ENCODE measurements at regions not wholly inside any gene's neighbourhood (a gene's known extent, or its start where the extent isn't known, plus 50 kb on each side); places are given as distances from the start of the nearest gene placed in this dataset.

DNA sequence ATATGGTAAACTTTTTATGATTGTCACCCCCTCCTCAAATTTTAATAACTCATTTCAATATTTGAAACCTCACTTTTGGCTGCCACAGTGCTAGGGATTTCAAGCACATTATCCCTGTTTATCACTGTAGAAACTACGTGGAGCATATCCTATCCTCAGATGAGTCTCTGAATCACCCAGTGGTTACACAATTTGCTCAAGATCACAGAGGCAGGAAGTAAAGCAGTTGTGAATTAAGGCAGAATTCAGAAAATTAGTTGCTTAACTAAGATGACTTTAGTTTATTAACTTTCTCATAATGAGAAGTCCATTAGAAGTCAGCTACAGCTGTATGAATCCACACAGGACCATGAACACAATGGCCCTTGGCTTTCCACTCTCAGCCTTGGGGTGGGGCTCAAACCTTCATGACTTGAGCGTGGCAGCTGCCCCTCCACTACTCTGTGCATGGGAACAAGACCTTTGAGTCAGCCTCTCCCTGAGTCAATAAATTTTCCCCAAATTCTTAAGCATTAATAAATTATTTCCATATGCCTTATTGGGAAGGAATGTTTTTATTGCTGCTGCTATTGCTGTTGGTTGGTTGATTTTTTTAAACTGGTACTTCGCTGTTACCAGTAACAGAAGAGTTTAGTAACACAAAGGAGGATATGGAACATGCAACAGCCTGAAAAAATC lies 369.0 kb downstream of the CBLN2 start:
- Histone ChIP-seq H3K4me3 (ENCODE audit: insufficient read length, low read depth) (no peak overlapping the region), H3K9ac (ENCODE audit: insufficient read length, low read depth) (no peak overlapping the region), H3K27me3 (ENCODE audit: insufficient read depth, insufficient read length) (no peaks in the 10 kb centered on the region), H3K36me3 (ENCODE audit: insufficient read depth, insufficient read length, low read length) (no peaks in the 10 kb centered on the region), H3K9me3 (ENCODE audit: insufficient read depth, low read length) (no peaks in the 10 kb centered on the region), H3K4me1 (ENCODE audit: insufficient read depth, insufficient read length) (no peaks in the 10 kb centered on the region)
- DNase-seq (ENCODE audit: low read depth, low spot score) = no peak
- no peak for TF ChIP-seq ZNF274 (IDR thresholded peaks at IDR 0.05; ENCODE audit: low read depth, low read length)

DNA sequence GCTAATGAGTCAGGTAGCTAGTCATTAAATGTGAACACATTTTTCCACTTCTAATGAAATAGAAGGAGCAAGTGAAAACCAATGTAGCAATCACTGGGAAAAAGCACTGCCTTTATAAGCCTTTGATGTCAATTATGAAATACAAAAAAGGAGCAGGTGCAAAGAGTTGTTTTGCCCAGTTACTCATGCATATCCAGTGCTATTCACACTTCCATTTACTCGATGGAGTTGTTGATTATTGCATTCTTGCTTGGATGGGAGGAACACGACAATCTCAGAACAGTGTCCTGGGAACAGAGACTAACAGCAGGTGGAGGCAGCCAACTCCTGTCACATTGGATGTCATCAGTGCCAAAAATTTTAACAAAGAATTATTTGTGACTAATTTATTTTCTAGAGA lies 372.5 kb downstream of the CBLN2 start:
- TF ChIP-seq YY1 (IDR thresholded peaks at IDR 0.05; ENCODE audit: insufficient read depth, insufficient read length) = no peak
- no peak for TF ChIP-seq SUZ12 (IDR thresholded peaks at IDR 0.05; ENCODE audit: extremely low read depth, insufficient read depth, insufficient read length)
- no peak for TF ChIP-seq ZNF274 (IDR thresholded peaks at IDR 0.05; ENCODE audit: low read depth, low read length)
- H3K36me3 ChIP-seq (ENCODE audit: insufficient read depth, insufficient read length, low read length) = no peaks in the 10 kb centered on the region
- no peaks in the 10 kb centered on the region for H3K27me3 ChIP-seq (ENCODE audit: insufficient read depth, insufficient read length)
- no peak for DNase-seq (ENCODE audit: low read depth, low spot score)
- no peaks in the 10 kb centered on the region for H3K4me1 ChIP-seq (ENCODE audit: insufficient read depth, insufficient read length)
- no peak overlapping the region for H3K4me3 ChIP-seq (ENCODE audit: insufficient read length, low read depth)
- H3K9me3 ChIP-seq (ENCODE audit: insufficient read depth, low read length) = no peaks in the 10 kb centered on the region
- H3K9ac ChIP-seq (ENCODE audit: insufficient read length, low read depth) = no peak overlapping the region

DNA sequence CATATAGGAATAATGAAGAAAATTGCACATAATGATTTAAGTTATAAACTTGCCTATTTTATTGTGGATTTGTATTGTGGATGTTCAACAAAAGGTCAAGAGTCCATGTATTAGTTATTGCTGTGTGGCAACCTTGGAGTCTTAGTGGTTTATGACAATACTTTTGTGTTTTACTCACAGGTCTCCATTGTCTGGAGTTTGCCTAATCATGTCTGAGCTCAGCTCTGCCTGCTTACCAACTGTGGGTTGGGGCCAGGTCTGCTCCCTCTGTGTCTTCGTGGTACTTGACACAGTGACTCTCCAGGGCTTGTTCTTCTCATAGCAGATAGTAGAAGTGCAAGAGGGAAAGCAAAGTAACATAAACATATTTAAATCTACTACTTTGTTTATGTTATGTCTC lies 382.5 kb downstream of the CBLN2 start:
- TF ChIP-seq SUZ12 (IDR thresholded peaks at IDR 0.05; ENCODE audit: extremely low read depth, insufficient read depth, insufficient read length) (no peak), ZNF274 (IDR thresholded peaks at IDR 0.05; ENCODE audit: low read depth, low read length) (no peak), YY1 (IDR thresholded peaks at IDR 0.05; ENCODE audit: insufficient read depth, insufficient read length) (no peak)
- Histone ChIP-seq H3K9ac (ENCODE audit: insufficient read length, low read depth) (no peak overlapping the region), H3K27me3 (ENCODE audit: insufficient read depth, insufficient read length) (no peaks in the 10 kb centered on the region), H3K36me3 (ENCODE audit: insufficient read depth, insufficient read length, low read length) (no peaks in the 10 kb centered on the region), H3K4me1 (ENCODE audit: insufficient read depth, insufficient read length) (no peaks in the 10 kb centered on the region), H3K4me3 (ENCODE audit: insufficient read length, low read depth) (no peak overlapping the region), H3K9me3 (ENCODE audit: insufficient read depth, low read length) (no peaks in the 10 kb centered on the region)
- no peak for DNase-seq (ENCODE audit: low read depth, low spot score)

DNA sequence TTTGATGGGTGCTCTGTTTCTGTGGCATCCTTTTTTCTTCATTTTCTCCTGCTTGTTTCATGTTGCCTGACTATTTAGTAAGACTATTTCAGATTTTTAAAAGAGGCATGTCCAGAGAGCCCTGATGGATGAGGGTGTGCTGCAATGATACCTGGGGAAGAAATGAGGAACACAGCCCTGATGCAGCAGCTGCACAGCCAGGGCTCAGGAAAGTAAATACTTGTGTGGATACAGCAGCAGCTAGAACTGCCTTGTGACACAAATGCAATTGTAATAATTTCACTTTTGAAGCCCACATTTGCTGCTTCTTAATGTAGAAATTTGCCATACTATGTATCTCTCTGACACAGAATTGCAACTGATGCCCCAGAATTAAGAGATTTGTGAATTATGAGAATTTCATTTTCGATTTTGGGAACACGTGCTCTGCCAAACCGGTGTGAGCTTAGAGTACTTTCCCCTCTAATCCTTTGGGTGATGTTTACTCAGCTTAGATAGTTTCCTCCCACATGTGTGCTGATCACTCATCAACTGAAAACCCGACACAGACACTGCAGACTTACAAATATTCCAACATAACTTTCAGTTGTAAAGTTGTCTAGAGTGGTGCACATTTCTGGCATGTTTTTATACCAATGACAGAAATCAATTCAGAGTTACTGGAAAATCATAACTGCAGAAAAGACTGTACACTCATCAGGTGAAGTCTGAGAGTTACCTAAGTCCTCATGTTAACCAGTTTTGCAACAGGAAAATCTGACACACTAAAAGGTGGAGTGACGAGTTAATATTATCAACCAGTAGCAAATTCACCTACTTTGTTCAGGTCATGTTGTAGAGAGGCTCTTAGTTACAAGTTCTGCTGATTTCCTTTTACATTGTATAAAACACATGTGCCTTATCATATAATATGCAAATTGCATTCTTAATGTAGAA lies 383.4 kb downstream of the CBLN2 start:
- H3K36me3 ChIP-seq (ENCODE audit: insufficient read depth, insufficient read length, low read length) = no peaks in the 10 kb centered on the region
- H3K9ac ChIP-seq (ENCODE audit: insufficient read length, low read depth) = no peak overlapping the region
- DNase-seq (ENCODE audit: low read depth, low spot score) = no peak
- H3K4me3 ChIP-seq (ENCODE audit: insufficient read length, low read depth) = no peak overlapping the region
- H3K9me3 ChIP-seq (ENCODE audit: insufficient read depth, low read length) = no peaks in the 10 kb centered on the region
- no peaks in the 10 kb centered on the region for H3K27me3 ChIP-seq (ENCODE audit: insufficient read depth, insufficient read length)
- TF ChIP-seq ZNF274 (IDR thresholded peaks at IDR 0.05; ENCODE audit: low read depth, low read length) (no peak), YY1 (IDR thresholded peaks at IDR 0.05; ENCODE audit: insufficient read depth, insufficient read length) (no peak), SUZ12 (IDR thresholded peaks at IDR 0.05; ENCODE audit: extremely low read depth, insufficient read depth, insufficient read length) (no peak)
- H3K4me1 ChIP-seq (ENCODE audit: insufficient read depth, insufficient read length) = no peaks in the 10 kb centered on the region

DNA sequence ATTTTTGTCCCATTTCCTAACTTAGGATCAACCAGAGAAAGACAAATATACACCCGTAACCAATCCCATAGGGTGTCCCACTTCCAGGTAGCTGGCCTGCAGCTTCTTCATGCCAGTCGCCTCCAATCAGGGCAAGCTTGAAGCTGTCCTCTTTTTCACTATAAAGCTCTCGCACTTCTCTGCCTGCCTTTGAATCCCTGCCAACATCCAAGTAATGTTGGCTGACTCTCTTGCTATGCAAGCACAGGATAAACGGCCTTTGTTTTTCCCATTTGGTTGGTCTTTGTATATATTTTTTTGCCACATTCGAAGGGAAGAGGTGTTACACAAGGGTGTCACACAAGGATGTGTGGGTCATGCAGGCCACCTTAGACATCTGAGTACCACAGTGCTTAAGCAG lies 388.8 kb downstream of the CBLN2 start:
- no peak for DNase-seq (ENCODE audit: low read depth, low spot score)
- Histone ChIP-seq H3K9me3 (ENCODE audit: insufficient read depth, low read length) (no peaks in the 10 kb centered on the region), H3K4me1 (ENCODE audit: insufficient read depth, insufficient read length) (no peaks in the 10 kb centered on the region), H3K9ac (ENCODE audit: insufficient read length, low read depth) (no peak overlapping the region), H3K4me3 (ENCODE audit: insufficient read length, low read depth) (no peak overlapping the region), H3K36me3 (ENCODE audit: insufficient read depth, insufficient read length, low read length) (no peaks in the 10 kb centered on the region), H3K27me3 (ENCODE audit: insufficient read depth, insufficient read length) (no peaks in the 10 kb centered on the region)
- TF ChIP-seq ZNF274 (IDR thresholded peaks at IDR 0.05; ENCODE audit: low read depth, low read length) (no peak), SUZ12 (IDR thresholded peaks at IDR 0.05; ENCODE audit: extremely low read depth, insufficient read depth, insufficient read length) (no peak), YY1 (IDR thresholded peaks at IDR 0.05; ENCODE audit: insufficient read depth, insufficient read length) (no peak)

DNA sequence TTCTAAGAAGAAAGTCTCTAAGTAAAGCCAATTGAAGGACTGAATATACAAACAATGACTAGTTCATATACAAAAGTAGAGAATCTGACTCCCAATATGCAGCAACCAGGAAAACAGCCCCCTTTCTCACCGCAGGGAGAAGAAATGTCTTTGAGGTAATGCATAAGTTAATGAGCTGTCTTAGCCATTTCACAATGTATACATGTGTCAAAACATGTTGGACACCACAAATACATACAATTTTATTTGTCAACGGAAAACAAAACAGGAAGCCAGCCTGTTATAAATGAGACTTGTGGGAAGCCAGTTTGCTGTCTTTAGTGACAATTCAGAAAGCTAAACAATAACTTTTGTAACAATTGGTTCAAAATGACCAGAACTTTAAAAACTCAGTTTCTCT lies 389.2 kb downstream of the CBLN2 start:
- no peaks in the 10 kb centered on the region for H3K9me3 ChIP-seq (ENCODE audit: insufficient read depth, low read length)
- H3K4me1 ChIP-seq (ENCODE audit: insufficient read depth, insufficient read length) = no peaks in the 10 kb centered on the region
- H3K4me3 ChIP-seq (ENCODE audit: insufficient read length, low read depth) = no peak overlapping the region
- no peak for DNase-seq (ENCODE audit: low read depth, low spot score)
- no peaks in the 10 kb centered on the region for H3K36me3 ChIP-seq (ENCODE audit: insufficient read depth, insufficient read length, low read length)
- no peak overlapping the region for H3K9ac ChIP-seq (ENCODE audit: insufficient read length, low read depth)
- H3K27me3 ChIP-seq (ENCODE audit: insufficient read depth, insufficient read length) = no peaks in the 10 kb centered on the region
- no peak for TF ChIP-seq YY1 (IDR thresholded peaks at IDR 0.05; ENCODE audit: insufficient read depth, insufficient read length)
- no peak for TF ChIP-seq SUZ12 (IDR thresholded peaks at IDR 0.05; ENCODE audit: extremely low read depth, insufficient read depth, insufficient read length)
- TF ChIP-seq ZNF274 (IDR thresholded peaks at IDR 0.05; ENCODE audit: low read depth, low read length) = no peak

GRCh38 chr18:72152935-72153334 lies 391.2 kb downstream of the CBLN2 start:
- H3K9me3 ChIP-seq (ENCODE audit: insufficient read depth, low read length) = no peaks in the 10 kb centered on the region
- no peaks in the 10 kb centered on the region for H3K27me3 ChIP-seq (ENCODE audit: insufficient read depth, insufficient read length)
- no peak overlapping the region for H3K4me3 ChIP-seq (ENCODE audit: insufficient read length, low read depth)
- DNase-seq (ENCODE audit: low read depth, low spot score) = no peak
- no peaks in the 10 kb centered on the region for H3K4me1 ChIP-seq (ENCODE audit: insufficient read depth, insufficient read length)
- no peaks in the 10 kb centered on the region for H3K36me3 ChIP-seq (ENCODE audit: insufficient read depth, insufficient read length, low read length)
- TF ChIP-seq ZNF274 (IDR thresholded peaks at IDR 0.05; ENCODE audit: low read depth, low read length) (no peak), SUZ12 (IDR thresholded peaks at IDR 0.05; ENCODE audit: extremely low read depth, insufficient read depth, insufficient read length) (no peak), YY1 (IDR thresholded peaks at IDR 0.05; ENCODE audit: insufficient read depth, insufficient read length) (no peak)
- H3K9ac ChIP-seq (ENCODE audit: insufficient read length, low read depth) = no peak overlapping the region
